PC-9 (cell line): ENCODE measurements at regions not wholly inside any gene's neighbourhood (a gene's known extent, or its start where the extent isn't known, plus 50 kb on each side); places are given as distances from the start of the nearest gene placed in this dataset.
A peak's percentile ranks its signal among the peaks of the same experiment; 100 is the strongest.

Experiments
- BruUV-seq: library from RNA; stranded (reverse); fragments of 400-500 nt; replicated peaks from 2 replicates; lab custom pipeline; 2021; lab: Mats Ljungman, UMichigan
- CTCF ChIA-PET: fragments of 300-600 bp; sonication (Branson Sonifier 250); formaldehyde crosslinking; loops from one replicate; lab custom pipeline; 2022; ENCODE audit warnings: antibody characterized with exemption; lab: Charles Lee
- POLR2A ChIA-PET: fragments of 300-600 bp; sonication (Branson Sonifier 250); formaldehyde crosslinking; loops from one replicate; lab custom pipeline; 2022; ENCODE audit warnings: antibody characterized with exemption; ENCODE audit not compliant: unreplicated experiment; lab: Charles Lee
- DNase-seq, 2 experiments: peaks; one replicate each; pipeline versions ENCODE4 v3.0.0 to v3.0.0-alpha.2; 2015 to 2022; ENCODE audit warnings: mixed read lengths in 1 of 2
- H2AFZ ChIP-seq: fragments of 200-600 bp; sonication (generic); 2 replicates; pipeline ENCODE4 v1.8.1; 2017; ENCODE audit warnings: antibody characterized with exemption
- H3F3A ChIP-seq: fragments of 200-600 bp; sonication (generic); 2 replicates; pipeline ENCODE4 v1.8.1; 2017; ENCODE audit warnings: antibody characterized with exemption, mild to moderate bottlenecking, low read depth; ENCODE audit not compliant: insufficient read depth
- H3K27ac ChIP-seq: fragments of 200-600 bp; sonication (generic); 2 replicates; pipeline ENCODE4 v1.6.1; 2016; ENCODE audit warnings: mixed run types
- H3K27me3 ChIP-seq: fragments of 200-600 bp; sonication (generic); 2 replicates; pipeline ENCODE4 v1.6.1; 2016; ENCODE audit warnings: low read depth, mixed run types; ENCODE audit not compliant: insufficient read depth
- H3K36me3 ChIP-seq: fragments of 200-600 bp; sonication (generic); 2 replicates; pipeline ENCODE4 v1.6.1; 2016; ENCODE audit warnings: low read depth, mixed run types
- H3K4me1 ChIP-seq: fragments of 200-600 bp; sonication (generic); replicated peaks from 2 replicates; pipeline ENCODE4 v1.6.1; 2016; ENCODE audit warnings: mixed run types; ENCODE audit not compliant: insufficient read depth
- H3K4me2 ChIP-seq: fragments of 200-600 bp; sonication (generic); 2 replicates; pipeline ENCODE4 v1.6.1; 2017; ENCODE audit warnings: mixed run types
- H3K4me3 ChIP-seq: fragments of 200-600 bp; sonication (generic); 2 replicates; pipeline ENCODE4 v1.6.1; 2016; ENCODE audit warnings: mixed run types
- H3K79me2 ChIP-seq: fragments of 200-600 bp; sonication (generic); 2 replicates; pipeline ENCODE4 v1.6.1; 2017; ENCODE audit warnings: low read depth, mixed run types
- H3K9me2 ChIP-seq: fragments of 200-600 bp; sonication (generic); 2 replicates; pipeline ENCODE4 v1.8.1; 2017; ENCODE audit warnings: mild to moderate bottlenecking; ENCODE audit not compliant: insufficient read depth
- H3K9me3 ChIP-seq: fragments of 200-600 bp; sonication (generic); 2 replicates; pipeline ENCODE4 v1.8.1; 2016; ENCODE audit warnings: low read depth; ENCODE audit not compliant: insufficient read depth
- H4K20me1 ChIP-seq: fragments of 200-600 bp; sonication (generic); 2 replicates; pipeline ENCODE4 v1.8.1; 2017; ENCODE audit not compliant: insufficient read depth
- EZH2 ChIP-seq: fragments of 200-600 bp; sonication (generic); IDR thresholded peaks from 2 replicates; pipeline ENCODE4 v1.8.0; 2017; ENCODE audit warnings: antibody characterized with exemption, low read depth
- intact Hi-C: fragments of 100-400 bp; cut with micrococcal nuclease; formaldehyde crosslinking; loops from one replicate; pipeline ENCODE4 v1.10.0; 2022; ENCODE audit not compliant: unreplicated experiment
- TF ChIP-seq, protein P1 (sequence below): fragments of 200-600 bp; sonication (generic); conservative IDR thresholded peaks from 2 replicates; pipeline ENCODE4 v1.6.1; 2017; ENCODE audit warnings: mixed run types, antibody characterized with exemption, mild to moderate bottlenecking, moderate library complexity

DNA sequence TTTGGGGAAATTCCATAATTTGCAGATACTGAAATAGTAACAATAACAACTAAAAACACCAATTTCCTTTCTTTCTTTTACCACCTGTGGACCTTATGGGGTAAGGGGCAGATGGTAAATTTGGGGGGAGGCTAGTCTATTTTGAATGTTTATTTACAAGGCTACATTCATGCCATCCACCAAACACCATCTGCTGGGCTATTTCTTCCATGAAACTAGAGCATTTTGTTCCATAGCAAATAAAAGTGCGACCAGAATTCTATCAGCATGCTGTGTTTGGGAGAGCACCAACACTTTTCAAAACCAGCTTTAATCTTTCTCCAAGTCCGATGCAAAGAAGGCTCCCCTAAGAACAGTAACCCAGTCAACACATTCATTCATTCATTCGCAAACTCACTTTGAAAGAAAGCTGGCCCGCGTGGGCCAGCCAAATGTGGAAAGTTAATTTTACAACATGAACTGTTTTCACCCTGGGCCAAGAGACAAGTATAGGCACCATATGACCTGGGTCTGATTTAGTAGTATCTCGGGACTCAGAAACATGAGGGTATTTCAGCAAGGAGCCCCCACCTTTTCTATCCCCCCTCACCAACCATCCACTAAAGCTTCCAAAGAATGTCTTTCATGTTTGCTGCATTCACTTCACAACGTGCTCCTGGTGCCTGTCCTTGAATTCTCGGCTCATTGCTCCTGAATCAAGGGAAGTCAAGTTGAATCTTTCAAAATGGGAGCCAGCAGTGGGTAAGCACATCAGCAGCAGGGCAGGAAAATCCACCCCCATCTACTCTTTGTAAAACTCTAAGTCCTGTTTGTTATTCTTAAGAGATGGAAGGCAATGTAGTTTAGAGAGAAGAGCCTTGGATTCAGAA, 210.6 kb downstream of the C1D start:
- POLR2A ChIA-PET = no interaction called here
- no TSS peak for BruUV-seq

DNA sequence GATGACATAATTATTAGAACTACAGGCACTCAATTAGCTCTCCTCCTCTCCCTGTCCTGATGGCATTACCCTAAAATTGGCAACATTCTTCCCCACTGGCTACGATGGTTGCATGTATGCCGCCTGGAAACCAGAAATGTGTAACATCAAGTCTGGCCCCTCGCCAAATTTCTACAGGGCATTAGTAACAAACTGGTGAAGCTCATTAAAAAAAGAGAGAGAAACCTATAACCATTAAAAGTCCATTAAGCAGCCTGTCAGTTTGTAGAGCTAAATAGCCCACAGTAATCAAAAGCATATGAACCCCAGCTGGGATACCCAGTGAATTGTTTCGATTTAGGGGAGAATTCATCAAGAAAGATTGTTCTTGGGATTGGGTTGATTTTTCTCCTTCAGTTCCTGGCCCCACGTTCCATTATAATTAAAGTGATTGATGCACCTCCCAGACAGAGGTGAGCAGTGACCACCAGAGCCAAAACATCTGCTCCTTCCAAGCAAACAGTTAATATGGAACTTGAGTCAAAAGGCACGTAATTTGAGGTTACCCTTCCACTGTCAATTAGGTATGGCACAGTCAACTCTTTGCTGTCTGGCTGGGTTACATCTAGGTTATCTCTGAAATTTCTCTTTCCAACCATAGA, 208.6 kb downstream of the C1D start:
- intact Hi-C loops = no loop called here
- peaks cover 5% of the 10 kb centered on the region; the same call in 1 of the 2 replicates for H3K27me3 ChIP-seq
- no peaks in the 10 kb centered on the region for H3K9me2 ChIP-seq
- H3K36me3 ChIP-seq = no peaks in the 10 kb centered on the region
- H4K20me1 ChIP-seq = no peaks in the 10 kb centered on the region
- H3K9me3 ChIP-seq = no peaks in the 10 kb centered on the region
- no peak overlapping the region for H3K4me2 ChIP-seq
- TF ChIP-seq, protein P1, sequence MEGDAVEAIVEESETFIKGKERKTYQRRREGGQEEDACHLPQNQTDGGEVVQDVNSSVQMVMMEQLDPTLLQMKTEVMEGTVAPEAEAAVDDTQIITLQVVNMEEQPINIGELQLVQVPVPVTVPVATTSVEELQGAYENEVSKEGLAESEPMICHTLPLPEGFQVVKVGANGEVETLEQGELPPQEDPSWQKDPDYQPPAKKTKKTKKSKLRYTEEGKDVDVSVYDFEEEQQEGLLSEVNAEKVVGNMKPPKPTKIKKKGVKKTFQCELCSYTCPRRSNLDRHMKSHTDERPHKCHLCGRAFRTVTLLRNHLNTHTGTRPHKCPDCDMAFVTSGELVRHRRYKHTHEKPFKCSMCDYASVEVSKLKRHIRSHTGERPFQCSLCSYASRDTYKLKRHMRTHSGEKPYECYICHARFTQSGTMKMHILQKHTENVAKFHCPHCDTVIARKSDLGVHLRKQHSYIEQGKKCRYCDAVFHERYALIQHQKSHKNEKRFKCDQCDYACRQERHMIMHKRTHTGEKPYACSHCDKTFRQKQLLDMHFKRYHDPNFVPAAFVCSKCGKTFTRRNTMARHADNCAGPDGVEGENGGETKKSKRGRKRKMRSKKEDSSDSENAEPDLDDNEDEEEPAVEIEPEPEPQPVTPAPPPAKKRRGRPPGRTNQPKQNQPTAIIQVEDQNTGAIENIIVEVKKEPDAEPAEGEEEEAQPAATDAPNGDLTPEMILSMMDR = no peak
- TF ChIP-seq EZH2 = no peak
- POLR2A ChIA-PET = no interaction called here
- CTCF ChIA-PET = no interaction called here
- DNase-seq = peak in 1 of 2 experiments; percentile 16
- no peak overlapping the region for H3K4me3 ChIP-seq
- no peak overlapping the region for H2AFZ ChIP-seq
- no peaks in the 10 kb centered on the region for H3K4me1 ChIP-seq
- no peaks in the 10 kb centered on the region for H3K79me2 ChIP-seq
- no peaks in the 10 kb centered on the region for H3F3A ChIP-seq
- no peak overlapping the region for H3K27ac ChIP-seq
- BruUV-seq = no TSS peak

More for the DNA sequence above, 210.6 kb downstream of the C1D start:
- no peak overlapping the region for H3K4me3 ChIP-seq
- H2AFZ ChIP-seq = no peak overlapping the region
- no peaks in the 10 kb centered on the region for H3K79me2 ChIP-seq
- no peak overlapping the region for H3K4me2 ChIP-seq
- H3F3A ChIP-seq = no peaks in the 10 kb centered on the region
- H4K20me1 ChIP-seq = no peaks in the 10 kb centered on the region
- DNase-seq = peak in 1 of 2 experiments; percentile 17
- H3K27ac ChIP-seq = no peak overlapping the region
- intact Hi-C loops = no loop called here
- no peaks in the 10 kb centered on the region for H3K27me3 ChIP-seq
- no peaks in the 10 kb centered on the region for H3K4me1 ChIP-seq
- CTCF ChIA-PET = no interaction called here
- no peaks in the 10 kb centered on the region for H3K9me2 ChIP-seq
- TF ChIP-seq EZH2 = no peak
- TF ChIP-seq, protein P1 = no peak
- no peaks in the 10 kb centered on the region for H3K9me3 ChIP-seq
- H3K36me3 ChIP-seq = no peaks in the 10 kb centered on the region

DNA sequence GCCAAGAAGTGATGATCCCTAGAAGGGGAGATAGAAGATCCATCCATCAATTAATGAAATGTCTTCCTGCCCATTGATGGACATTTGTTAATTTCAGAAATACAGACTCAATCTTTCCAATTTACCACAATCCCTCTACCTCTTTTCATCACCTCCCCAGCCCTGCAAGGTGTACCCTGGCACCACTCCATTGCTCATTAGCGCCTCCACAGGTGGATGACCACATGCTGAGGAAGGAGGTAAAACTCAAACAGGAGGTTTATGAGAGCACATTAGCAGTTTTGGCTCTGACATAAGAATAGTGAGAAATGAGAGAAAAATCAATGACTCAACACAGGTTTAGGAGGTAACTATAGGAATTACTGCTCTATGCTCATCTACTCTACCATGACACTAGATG, 208.0 kb downstream of the C1D start:
- BruUV-seq = no TSS peak

More for the DNA sequence above, 208.0 kb downstream of the C1D start:
- Histone ChIP-seq H3K4me2 (no peak overlapping the region), H3K27me3 (peaks cover 5% of the 10 kb centered on the region; the same call in 1 of the 2 replicates), H3F3A (no peaks in the 10 kb centered on the region), H3K27ac (no peak overlapping the region), H4K20me1 (no peaks in the 10 kb centered on the region), H3K9me2 (no peaks in the 10 kb centered on the region), H3K9me3 (no peaks in the 10 kb centered on the region), H3K4me3 (no peak overlapping the region), H3K79me2 (no peaks in the 10 kb centered on the region), H3K36me3 (no peaks in the 10 kb centered on the region), H2AFZ (no peak overlapping the region), H3K4me1 (no peaks in the 10 kb centered on the region)
- intact Hi-C loops = no loop called here
- DNase-seq = no peak
- POLR2A ChIA-PET = no interaction called here
- TF ChIP-seq, protein P1 = no peak
- no peak for TF ChIP-seq EZH2
- CTCF ChIA-PET = interaction anchor here (0.7 kb wide), 1 partner anchor 499 kb away, joined by 3 read pairs; no protein-coding TSS in a partner anchor
